Vagina (tissue), 2 donors: ENCODE measurements at regions not wholly inside any gene's neighbourhood (a gene's known extent, or its start where the extent isn't known, plus 50 kb on each side); places are given as distances from the start of the nearest gene placed in this dataset.

ENCODE experiments used
- CTCF ChIP-seq, 3 experiments: fragments of 450-650 bp in 2 of 3; fragments of 200-600 bp in 1 of 3; sonication (generic) in 1 of 3; IDR thresholded peaks; one replicate each; pipeline ENCODE4 v1.5.1; 2017 to 2019; ENCODE audit warnings: antibody characterized with exemption in 3 of 3, mild to moderate bottlenecking in 2 of 3, moderate library complexity in 2 of 3
- POLR2A ChIP-seq, 2 donors: fragments of 450-650 bp; IDR thresholded peaks; one replicate each; pipeline ENCODE4 v1.6.1; 2017; ENCODE audit warnings: antibody characterized with exemption in 2 of 2, mild to moderate bottlenecking in 2 of 2, moderate library complexity in 2 of 2
- POLR2AphosphoS5 ChIP-seq, 2 donors: sonication (generic); formaldehyde crosslinking; IDR thresholded peaks; one replicate each; pipeline ENCODE4 v1.9.0; 2017; ENCODE audit warnings: antibody characterized with exemption in 2 of 2, mild to moderate bottlenecking in 2 of 2, low read depth in 1 of 2; ENCODE audit not compliant: insufficient read depth in 1 of 2

DNA sequence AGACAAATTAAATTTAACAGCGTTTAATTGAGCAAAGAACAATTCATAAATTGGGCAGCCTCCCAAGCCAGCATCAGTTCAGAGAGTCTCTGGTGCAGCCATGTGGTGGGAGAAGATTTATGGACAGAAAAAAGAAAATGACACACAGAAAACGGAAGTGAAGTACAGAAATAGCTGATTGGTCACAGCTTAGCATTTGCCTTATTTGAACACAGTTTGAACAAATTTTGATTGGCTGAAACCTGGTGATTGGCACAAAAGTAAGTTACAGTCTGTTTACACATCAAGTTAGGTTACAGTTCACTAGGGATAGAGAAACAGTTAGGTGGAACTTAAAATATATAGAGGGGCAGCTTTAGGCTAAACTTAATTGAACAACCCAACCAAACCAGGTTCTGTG lies 720.1 kb downstream of the TYW1 start:
- no peak for TF ChIP-seq CTCF (IDR thresholded peaks at IDR 0.05)
- no peak for TF ChIP-seq POLR2AphosphoS5 (IDR thresholded peaks at IDR 0.05; ENCODE audit: insufficient read depth in 1 of 2, low read depth in 1 of 2)
- no peak for TF ChIP-seq POLR2A (IDR thresholded peaks at IDR 0.05)
